AG04450 (cell line): ENCODE measurements at regions not wholly inside any gene's neighbourhood (a gene's known extent, or its start where the extent isn't known, plus 50 kb on each side); places are given as distances from the start of the nearest gene placed in this dataset.

ENCODE experiments used
- CTCF ChIA-PET: fragments of 300-600, 350-600 bp; formaldehyde crosslinking; extraction: SDS; loops from one replicate; lab custom pipeline; 2022; ENCODE audit warnings: antibody characterized with exemption, inconsistent platforms; lab: Charles Lee
- POLR2A ChIA-PET: fragments of 350-600 bp; formaldehyde crosslinking; extraction: SDS; loops from one replicate; lab custom pipeline; 2021; ENCODE audit warnings: antibody characterized with exemption, inconsistent platforms; lab: Yijun Ruan, JAX
- DNase-seq: peaks from one replicate; pipeline ENCODE4 v3.0.0-alpha.2; 2011; ENCODE audit warnings: low read depth, low spot score
- H3K27ac ChIP-seq: one replicate; pipeline ENCODE4 v1.5.1; 2012; ENCODE audit warnings: low read depth, low read length, control low read depth
- H3K27me3 ChIP-seq: one replicate; pipeline ENCODE4 v1.6.0; 2012; ENCODE audit warnings: low read length; ENCODE audit not compliant: control insufficient read depth, insufficient read depth
- H3K4me3 ChIP-seq: 2 replicates; pipeline ENCODE4 v1.5.1; 2011; ENCODE audit warnings: mild to moderate bottlenecking, low read depth, low read length, control low read depth
- H3K9me3 ChIP-seq: 2 replicates; pipeline ENCODE4 v1.5.1; 2012; ENCODE audit warnings: low read length; ENCODE audit not compliant: control insufficient read depth, insufficient read depth
- CTCF ChIP-seq: IDR thresholded peaks from 2 replicates; pipeline ENCODE4 v1.5.1; 2011; ENCODE audit warnings: low read depth, low read length, control low read depth, inconsistent platforms

GRCh38 chr13:104375614-104376013 lies 1309.4 kb upstream of the SLC10A2 start:
- no peak overlapping the region for H3K27ac ChIP-seq
- H3K4me3 ChIP-seq: no peak overlapping the region
- H3K27me3 ChIP-seq: no peaks in the 10 kb centered on the region
- POLR2A ChIA-PET: no interaction called here
- CTCF ChIA-PET: no interaction called here
- H3K9me3 ChIP-seq: no peaks in the 10 kb centered on the region
- TF ChIP-seq CTCF: no peak
- DNase-seq: no peak

GRCh38 chr13:104372095-104372655 lies 1306.0 kb upstream of the SLC10A2 start:
- ChIA-PET CTCF (no interaction called here), POLR2A (no interaction called here)
- no peak for DNase-seq
- Histone ChIP-seq H3K27me3 (no peaks in the 10 kb centered on the region), H3K9me3 (no peaks in the 10 kb centered on the region), H3K4me3 (no peak overlapping the region), H3K27ac (no peak overlapping the region)
- TF ChIP-seq CTCF: no peak

GRCh38 chr13:104365430-104365829 lies 1299.2 kb upstream of the SLC10A2 start:
- Histone ChIP-seq H3K9me3 (no peaks in the 10 kb centered on the region), H3K27ac (no peak overlapping the region), H3K4me3 (no peak overlapping the region), H3K27me3 (no peaks in the 10 kb centered on the region)
- no peak for TF ChIP-seq CTCF
- DNase-seq: no peak
- CTCF ChIA-PET: no interaction called here
- POLR2A ChIA-PET: no interaction called here

- H3K9me3 ChIP-seq: no peaks in the 10 kb centered on the region
- CTCF ChIA-PET: no interaction called here
- POLR2A ChIA-PET: no interaction called here
- no peaks in the 10 kb centered on the region for H3K27me3 ChIP-seq
- no peak for DNase-seq
- TF ChIP-seq CTCF: no peak
- no peak overlapping the region for H3K27ac ChIP-seq
- no peak overlapping the region for H3K4me3 ChIP-seq
Observed at GRCh38 chr13:104357672-104358354, 1291.6 kb upstream of the SLC10A2 start.

- H3K27ac ChIP-seq: no peak overlapping the region
- no peak for TF ChIP-seq CTCF
- H3K9me3 ChIP-seq: no peaks in the 10 kb centered on the region
- ChIA-PET POLR2A (no interaction called here), CTCF (no interaction called here)
- DNase-seq: no peak
- H3K4me3 ChIP-seq: no peak overlapping the region
- no peaks in the 10 kb centered on the region for H3K27me3 ChIP-seq
Observed at GRCh38 chr13:104357174-104357573, 1291.0 kb upstream of the SLC10A2 start.
